T-helper 2 cell treated with Interferon-gamma antibody and Interleukin-4, amounts not matched to agents 100 ng/mL and 5 ng/mL, for 36 hours (primary cell): ENCODE measurements at regions not wholly inside any gene's neighbourhood (a gene's known extent, or its start where the extent isn't known, plus 50 kb on each side); places are given as distances from the start of the nearest gene placed in this dataset.

Experiments used
- intact Hi-C: fragments of 100-400 bp; cut with micrococcal nuclease; formaldehyde crosslinking; loops from one replicate; pipeline ENCODE4 v1.15.1; 2023

DNA sequence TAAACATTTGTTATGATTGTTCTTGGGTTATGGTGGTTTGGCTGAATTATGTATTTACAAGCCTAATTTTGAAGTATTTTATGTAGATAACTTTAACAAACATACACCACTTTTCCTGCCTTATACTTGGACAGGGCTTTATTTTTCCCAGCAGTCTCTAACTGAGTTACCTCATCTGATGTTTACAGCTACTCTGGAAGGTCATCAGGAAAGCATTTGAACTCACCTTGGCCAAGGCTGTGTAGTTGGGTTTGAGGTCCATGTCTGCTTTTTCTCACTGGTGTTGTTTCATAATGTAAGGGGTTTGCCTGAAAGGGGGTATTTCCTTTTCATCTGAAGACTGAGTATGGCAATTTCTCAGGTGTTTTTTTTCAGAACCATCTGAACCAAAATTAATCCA is 193.5 kb downstream of the RWDD3 start:
- intact Hi-C loops: no loop called here

DNA sequence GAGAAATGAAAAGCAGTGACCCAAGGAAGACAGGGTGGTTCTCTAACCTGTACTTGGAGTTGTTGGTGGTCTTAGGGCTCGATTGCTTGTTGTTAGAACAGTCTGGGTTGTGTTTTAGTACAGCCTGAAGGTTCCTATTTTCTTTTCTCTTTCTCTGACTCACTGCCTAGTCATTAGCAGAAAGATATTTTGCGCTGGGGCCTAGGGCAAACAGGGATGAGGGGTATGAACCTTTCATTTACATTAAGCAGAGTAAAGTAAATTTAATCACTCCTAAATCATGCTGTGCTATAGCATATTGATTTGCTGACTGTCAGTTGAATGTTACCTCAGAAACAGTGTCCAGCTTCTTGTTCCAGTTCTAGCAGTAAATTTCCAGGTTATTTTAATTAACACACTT is 197.2 kb downstream of the RWDD3 start:
- intact Hi-C loops: no loop called here

DNA sequence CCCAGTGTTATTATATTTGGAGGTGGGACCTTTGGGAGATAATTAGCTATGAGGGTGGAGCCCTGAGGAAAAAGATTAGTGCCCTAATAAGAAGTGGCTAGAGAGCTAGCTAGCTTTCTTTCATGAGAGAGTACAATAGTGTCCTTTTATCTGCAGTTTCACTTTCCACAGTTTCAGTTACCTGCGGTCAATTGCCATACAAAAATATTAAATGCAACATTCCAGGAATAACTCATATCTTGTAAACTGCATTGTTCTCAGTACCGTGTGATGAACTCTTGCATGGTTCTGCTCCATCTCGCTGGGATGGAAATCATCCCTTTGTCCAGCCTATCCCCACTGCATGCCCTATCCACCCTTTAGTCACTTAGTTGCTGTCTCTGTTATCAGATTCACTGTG is 201.6 kb downstream of the RWDD3 start:
- intact Hi-C loops: no loop called here

DNA sequence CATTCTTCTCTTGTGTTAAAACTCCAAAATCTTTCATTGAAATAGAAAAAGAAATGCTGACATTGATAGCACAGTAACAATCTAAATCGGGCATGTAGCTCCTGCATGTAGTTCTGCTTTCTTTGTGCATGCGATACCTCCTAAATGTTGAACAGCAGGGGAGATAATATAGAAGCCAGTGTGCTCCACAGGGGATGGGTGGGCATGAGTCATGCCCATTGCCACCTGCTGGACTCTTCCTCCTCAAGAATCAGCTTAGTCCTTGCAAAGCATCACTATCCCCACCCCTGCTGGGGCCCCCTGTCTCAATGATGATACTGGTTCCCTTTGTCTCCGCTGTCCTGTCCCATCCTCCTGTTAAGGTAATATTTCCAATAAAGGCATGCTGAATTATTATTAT is 203.0 kb downstream of the RWDD3 start:
- intact Hi-C loops: no loop called here

DNA sequence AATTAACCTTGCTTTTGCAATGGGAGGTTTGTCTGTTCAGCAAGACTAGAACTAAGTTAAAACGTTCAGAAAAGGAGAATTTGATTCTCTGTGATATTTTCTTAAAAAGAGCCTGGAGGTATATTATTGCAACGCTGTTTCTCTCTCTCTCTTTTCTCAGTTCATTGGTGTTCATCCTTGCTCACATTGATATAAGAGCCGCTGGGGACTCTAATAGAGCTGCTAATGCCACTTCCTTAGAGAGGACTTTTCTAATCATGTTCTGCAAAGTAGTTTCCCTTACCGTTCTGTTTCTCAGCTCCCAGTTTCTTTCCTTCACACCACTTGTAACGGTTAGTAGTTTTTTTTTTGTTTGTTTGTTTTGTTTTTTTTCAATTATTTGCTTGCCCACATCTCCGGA is 203.8 kb downstream of the RWDD3 start:
- intact Hi-C loops: no loop called here

DNA sequence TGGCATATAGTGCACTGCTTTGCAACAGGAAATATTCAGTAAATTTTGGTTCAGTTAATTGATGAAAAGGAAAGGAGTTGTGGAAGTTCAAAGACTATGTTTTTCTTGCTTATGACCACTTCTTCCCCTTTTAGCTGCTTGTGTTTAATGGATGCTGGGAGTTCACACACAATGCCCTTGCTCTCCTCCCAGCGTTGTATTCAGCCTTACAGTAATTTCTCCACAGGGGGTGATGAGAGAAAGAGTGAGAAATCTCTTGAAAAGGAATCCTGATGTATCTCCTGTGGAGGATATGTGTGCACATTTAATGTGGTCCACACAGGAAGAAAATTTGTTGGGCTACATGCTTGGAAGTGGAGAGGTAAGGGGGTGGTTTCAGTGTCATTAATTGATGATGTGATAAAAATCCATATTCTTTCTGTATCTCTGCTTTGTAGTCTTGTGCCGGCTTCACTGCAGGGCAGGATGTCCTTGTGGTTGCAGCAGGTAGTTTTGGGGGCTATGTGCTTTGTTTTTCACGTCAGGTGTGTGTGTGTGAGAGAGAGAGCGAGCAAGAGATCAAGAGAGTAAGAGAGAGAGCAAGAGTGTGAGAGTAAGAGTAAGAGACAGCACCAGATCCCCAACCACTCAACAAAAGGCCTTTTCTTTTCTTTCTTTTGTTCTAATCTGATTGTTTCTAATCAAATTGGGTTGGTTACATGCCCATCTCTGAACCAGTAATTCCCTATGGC is 204.4 kb downstream of the RWDD3 start:
- intact Hi-C loops: no loop called here

DNA sequence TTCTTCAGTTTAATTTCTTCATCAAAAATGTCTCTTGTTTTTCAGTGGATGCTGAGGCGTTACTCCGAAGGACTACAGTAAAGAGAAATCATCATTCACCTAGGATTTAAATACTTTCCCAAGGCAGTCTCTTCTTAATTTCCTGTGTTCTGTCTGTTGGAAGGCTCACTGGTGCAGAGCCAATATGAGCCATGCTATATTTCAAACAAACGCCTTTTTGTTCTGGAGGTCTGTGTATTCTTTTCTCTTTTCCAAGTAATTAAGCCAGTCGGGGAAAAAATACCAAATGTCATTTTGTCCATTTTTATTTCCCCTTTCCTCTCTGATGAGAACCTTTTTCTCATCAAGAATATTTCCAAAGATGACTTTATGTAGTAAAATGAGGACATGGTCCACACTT is 206.5 kb downstream of the RWDD3 start:
- intact Hi-C loops: no loop called here

DNA sequence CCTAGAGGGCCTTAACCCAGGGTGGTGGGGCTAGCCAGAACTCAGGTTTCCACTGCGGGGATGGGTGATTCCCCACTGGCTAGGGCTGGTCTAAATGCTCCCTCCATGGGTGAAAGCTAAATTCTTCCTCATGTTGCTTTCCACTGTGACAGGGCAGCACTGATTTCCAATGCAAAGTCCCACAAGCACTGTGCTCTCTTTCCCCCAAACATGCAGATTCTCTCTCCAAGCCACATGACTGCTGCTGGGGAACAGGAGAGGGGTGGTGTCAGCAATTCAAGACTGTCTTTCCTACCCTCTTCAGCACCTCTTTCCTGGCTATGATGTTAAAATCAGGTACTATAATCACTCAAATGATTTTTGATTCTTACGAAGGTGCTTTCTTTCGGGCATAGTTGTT is 215.5 kb downstream of the RWDD3 start:
- intact Hi-C loops: no loop called here

DNA sequence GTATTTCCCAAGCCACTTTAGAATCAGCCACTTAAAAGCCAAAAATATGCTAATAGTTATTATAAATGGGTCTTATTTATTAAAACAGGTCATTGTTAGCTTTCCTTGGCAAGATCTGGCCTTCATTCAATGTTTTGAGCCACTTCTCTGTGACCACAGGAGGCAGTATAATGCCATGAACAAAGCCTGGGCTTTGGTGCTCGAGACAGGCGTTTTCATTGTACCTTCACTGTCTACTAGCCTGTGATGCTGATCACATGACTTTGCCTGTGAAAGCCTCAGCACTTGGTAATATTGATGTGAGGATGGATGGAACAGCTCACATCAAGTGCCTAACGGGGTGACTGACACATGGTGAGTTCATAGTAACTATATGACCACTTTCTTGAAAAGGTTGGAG is 217.0 kb downstream of the RWDD3 start:
- intact Hi-C loops: no loop called here

DNA sequence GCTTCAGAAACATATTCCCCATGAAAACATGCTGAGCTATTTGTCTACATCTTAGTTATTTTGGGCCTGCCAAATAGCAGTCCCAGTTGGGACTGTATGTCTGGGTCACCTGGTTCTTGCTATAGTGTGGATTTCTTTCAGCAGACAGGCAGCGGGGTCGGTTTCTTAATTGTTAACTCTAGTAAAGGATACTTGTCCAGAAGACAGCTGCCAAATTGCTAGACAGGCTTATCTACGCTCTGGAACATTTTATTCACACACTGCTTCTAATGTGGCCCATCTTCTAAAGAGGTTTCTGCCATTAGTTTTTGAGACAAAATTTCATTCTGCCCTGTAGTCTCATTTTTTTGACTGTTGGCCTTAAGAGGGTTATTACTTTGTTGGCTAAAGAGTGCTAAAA is 217.9 kb downstream of the RWDD3 start:
- intact Hi-C loops: no loop called here

DNA sequence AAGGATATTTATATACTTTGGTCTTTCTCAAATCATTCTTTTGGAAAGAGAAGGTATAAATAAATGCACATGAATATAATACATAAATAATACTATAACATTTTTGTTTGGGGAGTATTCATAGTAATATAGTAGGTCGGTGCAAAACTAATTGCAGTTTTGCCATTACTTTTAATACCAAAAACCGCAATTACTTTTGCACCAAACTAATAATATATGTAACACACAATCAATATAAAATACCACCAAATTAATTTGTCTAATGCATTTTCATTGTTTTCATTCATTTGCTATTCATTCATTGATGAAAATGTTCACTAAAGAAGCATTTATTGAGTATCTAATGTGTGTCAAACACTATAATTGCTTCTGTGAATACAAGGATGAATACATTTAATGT is 219.0 kb downstream of the RWDD3 start:
- intact Hi-C loops: no loop called here

DNA sequence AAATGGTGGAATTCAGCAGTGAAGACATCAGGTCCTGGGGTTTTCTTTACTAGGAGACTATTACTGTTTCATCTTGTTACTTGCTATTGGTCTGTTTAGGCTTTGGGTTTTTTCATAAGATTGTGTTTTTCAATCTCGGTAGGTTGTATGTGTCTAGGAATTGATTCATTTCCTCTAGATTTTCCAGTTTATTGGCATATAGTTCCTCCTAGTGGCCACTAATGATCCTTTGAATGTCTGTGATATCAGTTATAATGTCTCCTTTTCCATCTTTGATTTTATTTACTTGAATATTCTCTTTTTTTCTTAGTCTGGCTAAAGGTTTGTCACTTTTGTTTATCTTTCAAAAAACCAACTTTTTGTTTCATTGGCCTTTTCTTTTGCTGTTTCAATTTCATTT is 233.0 kb downstream of the RWDD3 start:
- intact Hi-C loops: no loop called here

DNA sequence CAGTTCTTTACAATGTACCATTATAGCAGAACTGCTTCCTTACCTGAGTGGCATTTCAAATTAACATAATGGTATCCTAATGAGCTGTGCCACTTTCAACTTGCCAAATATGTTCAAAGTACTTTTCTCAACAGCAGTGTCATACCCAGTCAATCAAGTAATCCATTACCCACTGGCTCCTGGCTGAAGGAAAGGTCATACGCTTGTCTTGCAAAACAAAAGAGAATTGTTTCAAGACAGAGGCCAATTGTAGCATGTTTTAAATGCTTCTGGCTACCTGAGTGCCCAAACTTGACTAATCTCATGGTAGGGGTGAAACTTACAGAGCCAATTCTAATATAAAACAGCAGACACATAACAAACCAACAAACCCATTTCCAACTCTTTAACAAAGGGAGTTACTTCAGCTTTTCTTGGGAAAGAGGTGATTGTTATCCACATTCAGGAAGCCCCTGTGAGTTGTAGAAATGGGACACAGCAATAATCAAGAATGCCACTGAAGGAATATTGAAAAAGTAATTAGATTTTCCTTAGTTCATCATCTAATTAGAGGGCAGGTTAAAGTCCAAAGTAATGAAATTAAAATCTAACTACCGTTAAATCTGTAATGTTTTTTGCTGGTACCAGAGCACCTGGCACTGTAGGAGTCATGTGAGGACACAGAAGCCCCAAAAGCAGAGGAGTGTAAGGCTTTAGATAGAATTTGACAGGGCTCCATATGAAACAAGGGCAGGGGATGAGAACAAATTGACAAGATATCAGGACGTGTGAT is 241.9 kb downstream of the RWDD3 start:
- intact Hi-C loops: no loop called here

DNA sequence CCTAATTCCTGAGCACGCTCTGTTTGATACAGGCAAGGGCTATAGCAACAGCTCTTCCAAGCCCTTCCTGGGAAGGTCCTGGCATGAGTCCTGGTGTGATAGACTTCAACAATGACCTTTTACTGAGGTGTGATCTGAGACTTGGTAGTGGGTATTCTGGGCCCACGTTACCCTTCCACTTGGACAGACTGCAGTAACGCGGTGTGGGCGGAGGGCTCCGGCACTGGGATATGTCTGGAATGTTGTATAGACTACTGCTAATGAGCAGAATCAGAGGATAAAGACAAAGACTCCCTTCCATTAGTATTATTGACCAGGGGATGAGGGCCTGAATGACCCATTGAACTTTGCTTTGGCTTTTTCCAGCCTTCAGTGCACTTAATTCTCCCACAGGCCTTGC is 262.3 kb downstream of the RWDD3 start:
- intact Hi-C loops: no loop called here

DNA sequence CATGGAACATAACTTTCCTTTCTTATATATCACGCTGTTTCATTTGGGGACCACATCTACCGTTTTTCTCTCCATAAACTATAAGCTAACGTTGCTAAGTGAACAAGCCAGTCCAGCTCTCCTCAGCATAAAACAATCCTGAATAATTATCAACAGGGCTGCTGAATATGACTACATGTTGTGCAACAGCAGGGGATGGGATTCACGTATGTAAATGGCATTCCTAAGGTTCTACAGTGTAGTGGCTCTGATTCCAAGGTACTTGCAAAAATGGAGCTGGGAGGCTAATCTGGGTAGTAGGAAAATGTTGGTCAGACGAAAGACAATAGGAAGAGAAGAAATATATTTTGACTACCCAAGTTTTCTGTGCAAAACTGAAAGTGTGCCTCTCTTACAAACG is 262.8 kb downstream of the RWDD3 start:
- intact Hi-C loops: no loop called here

DNA sequence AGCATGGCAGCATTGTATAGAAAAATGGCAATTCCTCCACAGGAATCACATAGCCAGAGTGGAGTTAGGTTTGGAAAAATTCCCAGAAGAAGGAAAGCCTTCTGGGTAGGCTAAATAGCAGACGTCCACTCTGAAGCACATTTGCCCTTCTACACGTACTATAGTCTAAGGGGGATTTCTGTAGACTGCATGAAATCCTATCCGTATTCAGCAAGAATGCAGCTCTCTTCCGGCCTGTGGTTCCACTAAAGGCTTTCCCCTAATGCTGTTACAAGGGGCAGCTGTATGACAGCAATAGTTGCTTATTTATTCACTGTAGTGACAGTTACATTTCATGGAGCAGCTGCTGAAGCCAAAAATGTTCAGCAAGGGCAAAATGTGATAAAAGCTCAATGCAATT is 263.6 kb downstream of the RWDD3 start:
- intact Hi-C loops: no loop called here

DNA sequence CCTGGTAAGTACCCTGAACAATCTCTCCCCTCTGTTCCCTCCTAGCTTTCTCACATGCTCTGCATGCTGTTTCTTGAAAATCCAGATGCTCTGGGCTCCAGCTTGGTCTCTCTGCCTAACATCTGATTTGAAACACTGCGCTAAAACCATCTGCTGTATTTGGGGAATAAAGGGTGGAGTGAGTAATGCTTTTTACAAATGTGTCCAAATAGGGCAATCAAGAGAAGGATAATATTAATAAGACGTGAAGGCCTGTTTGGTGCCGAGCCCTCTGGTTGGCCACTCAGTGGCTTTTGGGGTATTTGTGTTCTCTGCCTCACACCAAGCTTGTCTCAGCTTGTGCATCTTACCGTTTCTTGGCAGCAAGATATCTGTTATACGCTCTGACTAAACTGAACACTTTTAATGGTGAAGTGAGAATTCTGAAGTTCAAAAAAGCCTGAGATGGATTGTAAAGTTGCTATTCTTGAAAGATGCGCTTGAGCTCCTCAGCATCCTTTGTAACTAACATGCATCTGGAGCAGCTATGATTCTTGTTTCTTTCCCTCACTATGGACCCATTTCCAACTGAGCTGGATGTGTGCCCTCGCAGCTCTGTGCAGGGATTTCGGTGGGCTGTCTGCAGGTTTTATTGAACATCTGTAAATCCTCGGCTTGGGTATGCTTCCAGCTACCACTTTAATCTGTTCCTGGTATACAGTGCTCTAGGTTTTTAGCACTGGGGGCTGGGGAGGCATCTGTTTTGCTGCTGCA is 269.4 kb downstream of the RWDD3 start:
- intact Hi-C loops: no loop called here

DNA sequence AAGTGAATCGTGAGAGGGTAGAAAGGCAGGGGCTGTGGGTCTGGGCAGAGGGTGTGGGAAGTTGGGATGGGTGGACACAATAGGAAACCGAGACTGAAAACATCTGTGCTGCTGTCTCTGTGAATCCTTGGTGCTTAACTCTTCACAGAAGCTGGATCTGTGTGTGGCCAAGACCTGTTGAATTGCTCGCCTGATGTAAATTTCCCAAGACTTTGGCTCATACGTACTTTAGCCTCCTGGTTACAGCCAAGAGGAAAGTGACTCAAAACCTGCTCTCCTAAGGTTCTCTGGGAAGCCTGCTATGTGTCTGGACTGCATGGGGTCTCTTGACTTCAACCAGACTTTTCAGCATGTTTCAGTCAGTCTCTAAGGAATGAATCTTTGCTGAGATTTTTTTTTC is 270.3 kb downstream of the RWDD3 start:
- intact Hi-C loops: no loop called here

DNA sequence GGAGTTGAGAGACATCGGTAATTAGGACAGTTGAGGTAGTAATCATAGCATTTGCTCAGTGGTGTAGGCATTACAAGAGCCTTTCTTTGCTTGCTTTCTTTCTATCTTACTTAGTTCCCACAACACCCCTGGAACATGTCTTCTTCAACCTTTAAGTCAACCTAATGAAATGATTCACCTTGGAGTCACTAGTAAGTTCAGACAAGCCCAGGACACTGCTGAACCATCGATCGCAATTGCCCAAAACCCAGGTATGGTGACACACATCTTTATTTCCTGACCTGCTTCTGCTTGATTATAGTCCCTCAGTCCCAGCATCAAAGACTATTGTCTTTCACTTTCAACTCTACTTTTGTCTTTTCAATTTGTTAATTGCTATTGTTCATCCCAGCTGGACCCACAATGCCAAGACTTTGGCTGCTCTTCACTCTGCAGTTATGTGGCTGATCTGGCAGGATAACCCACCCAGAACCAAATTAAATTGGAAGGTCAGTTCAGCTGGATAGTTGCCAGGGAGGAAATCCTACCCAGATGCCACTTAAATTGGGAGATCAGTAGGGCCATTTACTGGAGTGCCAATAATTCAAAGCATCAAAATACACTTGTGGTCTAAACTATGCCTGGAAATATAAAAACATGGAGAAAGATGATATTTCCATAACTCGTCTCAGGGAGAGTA is 272.9 kb downstream of the RWDD3 start:
- intact Hi-C loops: no loop called here

DNA sequence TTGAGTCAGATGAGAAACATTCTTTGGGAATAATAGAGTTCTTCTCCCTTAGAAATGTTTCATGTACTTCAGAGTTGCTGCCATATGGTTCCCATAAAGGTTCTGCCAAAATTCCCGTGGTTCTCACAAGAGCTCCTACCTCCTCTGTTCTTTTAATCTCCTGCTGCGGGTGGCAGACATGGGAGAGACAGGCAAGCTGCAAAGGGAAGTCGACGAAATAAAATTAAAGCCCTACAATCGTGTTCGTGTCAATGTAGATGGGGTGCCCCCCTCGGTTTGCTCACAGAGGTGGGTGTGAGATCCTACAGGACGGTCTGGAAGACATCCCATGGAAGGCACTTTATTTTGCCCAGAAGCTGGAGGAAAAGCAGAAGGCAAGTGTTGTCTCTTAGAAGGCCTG is 276.0 kb downstream of the RWDD3 start:
- intact Hi-C loops: no loop called here

DNA sequence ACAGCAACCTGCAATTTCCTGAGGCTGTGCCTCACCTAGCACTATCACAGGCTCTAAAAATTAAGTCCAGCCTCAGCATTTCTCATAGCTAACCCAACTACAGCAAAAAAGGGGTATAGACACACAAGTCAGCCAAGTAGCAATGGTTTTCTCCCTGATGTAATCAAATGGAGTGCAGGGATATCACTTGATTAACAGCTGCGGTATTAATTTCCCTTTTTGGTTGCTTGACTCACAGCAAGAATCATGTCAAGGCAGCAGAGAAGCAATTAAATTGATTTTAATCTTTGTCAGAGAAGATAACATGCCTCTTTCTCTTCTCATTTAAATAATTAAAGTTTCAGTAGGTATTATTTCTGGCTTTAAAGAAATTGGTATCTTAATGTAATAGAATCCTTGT is 278.9 kb downstream of the RWDD3 start:
- intact Hi-C loops: no loop called here

DNA sequence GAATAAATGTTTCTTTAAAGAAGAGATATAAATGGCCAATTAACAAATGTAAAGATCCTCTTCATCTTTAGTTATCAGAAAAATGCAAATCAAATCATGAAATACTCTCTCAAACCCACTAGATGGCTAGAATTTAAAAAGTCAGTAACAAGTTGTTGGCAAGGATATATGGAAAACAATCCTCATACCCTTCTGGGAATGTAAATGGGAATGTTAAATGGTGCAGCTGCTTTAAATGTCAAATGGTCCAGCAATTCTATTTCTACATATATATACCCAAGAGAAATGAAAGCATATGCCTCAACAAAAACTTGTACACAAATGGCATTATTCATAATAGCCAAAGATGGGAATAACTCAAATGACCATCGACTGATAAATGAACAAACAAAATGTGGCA is 283.5 kb downstream of the RWDD3 start:
- intact Hi-C loops: no loop called here
